Astrocyte (in vitro differentiated cells and primary cell): ENCODE measurements at regions not wholly inside any gene's neighbourhood (a gene's known extent, or its start where the extent isn't known, plus 50 kb on each side); places are given as distances from the start of the nearest gene placed in this dataset.

Experiments used
- DNase-seq: peaks from one replicate; pipeline ENCODE4 v3.0.0-alpha.2; 2010; ENCODE audit warnings: low read depth
- FAIRE-seq: peaks from 2 replicates; lab custom pipeline; 2011; peaks lifted over from hg19 to GRCh38; lab: Jason Lieb, UNC
- H2AFZ ChIP-seq: 2 replicates; pipeline ENCODE4 v1.6.0; 2012; ENCODE audit warnings: low read depth, low read length, inconsistent platforms
- H3K27ac ChIP-seq: 2 replicates; pipeline ENCODE4 v1.5.1; 2011; ENCODE audit warnings: low read depth, low read length, inconsistent platforms
- H3K27me3 ChIP-seq: 2 replicates; pipeline ENCODE4 v1.6.0; 2011; ENCODE audit warnings: low read length, inconsistent platforms; ENCODE audit not compliant: insufficient read depth
- H3K36me3 ChIP-seq: 2 replicates; pipeline ENCODE4 v1.5.1; 2011; ENCODE audit warnings: low read length, inconsistent platforms; ENCODE audit not compliant: insufficient read depth
- H3K4me1 ChIP-seq: 2 replicates; pipeline ENCODE4 v1.5.1; 2011; ENCODE audit warnings: low read length, inconsistent platforms; ENCODE audit not compliant: insufficient read depth
- H3K4me2 ChIP-seq: 2 replicates; pipeline ENCODE4 v1.6.0; 2012; ENCODE audit warnings: low read length, inconsistent platforms
- H3K4me3 ChIP-seq: 2 replicates; pipeline ENCODE4 v1.5.1; 2011; ENCODE audit warnings: low read depth, mild to moderate bottlenecking, low read length, inconsistent platforms; ENCODE audit not compliant: insufficient read depth
- H3K79me2 ChIP-seq: 2 replicates; pipeline ENCODE4 v1.6.0; 2012; ENCODE audit warnings: mild to moderate bottlenecking, low read length, inconsistent platforms; ENCODE audit not compliant: insufficient read depth
- H3K9ac ChIP-seq: 2 replicates; pipeline ENCODE4 v1.6.0; 2012; ENCODE audit warnings: mild to moderate bottlenecking, low read length, inconsistent platforms
- H3K9me3 ChIP-seq: 2 replicates; pipeline ENCODE4 v1.5.1; 2012; ENCODE audit warnings: low read depth, mild to moderate bottlenecking, low read length, inconsistent platforms; ENCODE audit not compliant: insufficient read depth
- H4K20me1 ChIP-seq: 2 replicates; pipeline ENCODE4 v1.6.0; 2012; ENCODE audit warnings: low read length, inconsistent platforms; ENCODE audit not compliant: insufficient read depth
- H3K27ac Mint-ChIP-seq: one replicate; pipeline ENCODE4 v1.8.0; 2021; ENCODE audit warnings: mild to moderate bottlenecking, mixed read lengths; ENCODE audit not compliant: unreplicated experiment
- H3K27me3 Mint-ChIP-seq: one replicate; pipeline ENCODE4 v1.8.0; 2021; ENCODE audit warnings: low read depth, mixed read lengths; ENCODE audit not compliant: unreplicated experiment
- H3K36me3 Mint-ChIP-seq: one replicate; pipeline ENCODE4 v1.8.0; 2021; ENCODE audit warnings: low read depth, mixed read lengths; ENCODE audit not compliant: unreplicated experiment
- H3K4me1 Mint-ChIP-seq: one replicate; pipeline ENCODE4 v1.8.0; 2021; ENCODE audit warnings: low read depth, mixed read lengths; ENCODE audit not compliant: unreplicated experiment
- H3K4me3 Mint-ChIP-seq: one replicate; pipeline ENCODE4 v1.8.0; 2021; ENCODE audit warnings: mild to moderate bottlenecking, moderate library complexity, mixed read lengths; ENCODE audit not compliant: unreplicated experiment
- H3K9me3 Mint-ChIP-seq: one replicate; pipeline ENCODE4 v1.8.0; 2021; ENCODE audit warnings: mild to moderate bottlenecking, mixed read lengths; ENCODE audit not compliant: unreplicated experiment
- CTCF ChIP-seq: IDR thresholded peaks from 2 replicates; pipeline ENCODE4 v1.5.1; 2011; ENCODE audit warnings: low read depth, mild to moderate bottlenecking, inconsistent platforms, low read length, moderate library complexity; ENCODE audit not compliant: insufficient read depth
- EZH2 ChIP-seq: IDR thresholded peaks from 2 replicates; pipeline ENCODE4 v1.6.1; 2012; ENCODE audit warnings: mild to moderate bottlenecking, low read length, inconsistent platforms; ENCODE audit not compliant: insufficient read depth

DNA sequence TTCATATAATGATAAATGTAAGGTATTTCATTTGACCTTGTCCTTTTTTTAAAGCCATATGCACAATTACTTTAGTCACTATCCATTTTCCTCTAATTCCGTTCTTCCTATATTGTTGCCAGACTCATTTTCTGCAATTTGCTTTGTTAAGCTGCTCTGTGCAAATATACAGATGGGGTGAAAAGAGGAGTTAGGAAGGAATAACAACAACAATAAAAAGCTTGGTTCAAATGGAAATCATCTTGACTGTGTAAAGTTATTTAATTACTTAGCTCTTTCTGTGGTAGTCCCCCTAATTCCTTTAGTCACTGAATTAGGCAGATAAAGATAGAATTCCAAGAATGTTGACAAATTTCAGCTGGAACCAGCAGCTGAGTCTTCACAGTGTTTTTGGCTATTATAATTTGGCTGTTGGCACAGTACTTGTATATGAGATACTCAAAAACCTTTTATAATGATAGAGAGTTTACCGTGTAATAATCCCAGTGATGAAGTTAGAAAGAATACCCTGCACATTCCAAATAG is 838.0 kb downstream of the RPS29 start:
- Mint-ChIP-seq H3K36me3 (no peaks in the 10 kb centered on the region), H3K4me3 (no peak overlapping the region), H3K9me3 (no peaks in the 10 kb centered on the region), H3K27me3 (no peaks in the 10 kb centered on the region), H3K4me1 (peaks cover 4% of the 10 kb centered on the region), H3K27ac (no peak overlapping the region)
- H3K27me3 ChIP-seq, result no peaks in the 10 kb centered on the region
- no peaks in the 10 kb centered on the region for H3K79me2 ChIP-seq
- no peak overlapping the region for H3K27ac ChIP-seq
- no peak overlapping the region for H3K9ac ChIP-seq
- H3K9me3 ChIP-seq, result no peaks in the 10 kb centered on the region
- H4K20me1 ChIP-seq, result no peaks in the 10 kb centered on the region
- no peak overlapping the region for H2AFZ ChIP-seq
- TF ChIP-seq CTCF (no peak), EZH2 (no peak)
- no peak overlapping the region for H3K4me3 ChIP-seq
- no peaks in the 10 kb centered on the region for H3K4me1 ChIP-seq
- no peaks in the 10 kb centered on the region for H3K36me3 ChIP-seq
- FAIRE-seq (no peak), DNase-seq (no peak)
- H3K4me2 ChIP-seq, result no peak overlapping the region

DNA sequence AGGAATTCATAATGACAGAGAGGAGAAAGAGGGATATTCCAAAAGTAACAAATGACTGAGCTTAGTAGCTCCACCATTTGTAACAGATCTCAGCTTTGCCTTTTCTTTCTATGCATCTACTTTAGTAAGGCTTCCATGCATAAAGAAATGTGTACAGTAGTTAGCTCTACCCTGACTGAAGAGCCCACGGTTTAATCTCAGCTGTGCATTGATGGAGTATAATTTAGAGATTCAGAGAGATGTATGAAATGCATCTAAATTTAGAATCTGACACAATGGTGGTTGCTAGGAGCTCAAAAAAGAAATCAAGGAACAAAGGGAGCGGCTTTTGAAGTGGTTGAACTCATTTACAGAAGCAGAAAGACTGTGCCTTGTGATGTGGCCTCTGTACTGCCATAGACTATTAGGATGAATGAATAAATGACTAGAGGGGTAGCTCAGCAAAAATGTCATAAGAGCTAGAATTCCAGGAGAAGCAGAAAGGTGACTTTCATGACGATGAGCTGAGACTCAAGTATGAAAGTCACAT is 838.6 kb downstream of the RPS29 start:
- H3K4me1 ChIP-seq, result no peaks in the 10 kb centered on the region
- no peak overlapping the region for H3K4me3 Mint-ChIP-seq
- no peak overlapping the region for H2AFZ ChIP-seq
- no peak overlapping the region for H3K4me2 ChIP-seq
- no peak overlapping the region for H3K4me3 ChIP-seq
- TF ChIP-seq CTCF (no peak), EZH2 (no peak)
- no peak for DNase-seq
- no peaks in the 10 kb centered on the region for H3K79me2 ChIP-seq
- H3K27me3 Mint-ChIP-seq, result no peaks in the 10 kb centered on the region
- no peaks in the 10 kb centered on the region for H3K27me3 ChIP-seq
- H3K27ac ChIP-seq, result no peak overlapping the region
- H3K9me3 ChIP-seq, result no peaks in the 10 kb centered on the region
- no peaks in the 10 kb centered on the region for H3K9me3 Mint-ChIP-seq
- H3K36me3 Mint-ChIP-seq, result no peaks in the 10 kb centered on the region
- H3K4me1 Mint-ChIP-seq, result peaks cover 4% of the 10 kb centered on the region
- no peak overlapping the region for H3K27ac Mint-ChIP-seq
- no peaks in the 10 kb centered on the region for H3K36me3 ChIP-seq
- H3K9ac ChIP-seq, result no peak overlapping the region
- FAIRE-seq, result no peak
- no peaks in the 10 kb centered on the region for H4K20me1 ChIP-seq

DNA sequence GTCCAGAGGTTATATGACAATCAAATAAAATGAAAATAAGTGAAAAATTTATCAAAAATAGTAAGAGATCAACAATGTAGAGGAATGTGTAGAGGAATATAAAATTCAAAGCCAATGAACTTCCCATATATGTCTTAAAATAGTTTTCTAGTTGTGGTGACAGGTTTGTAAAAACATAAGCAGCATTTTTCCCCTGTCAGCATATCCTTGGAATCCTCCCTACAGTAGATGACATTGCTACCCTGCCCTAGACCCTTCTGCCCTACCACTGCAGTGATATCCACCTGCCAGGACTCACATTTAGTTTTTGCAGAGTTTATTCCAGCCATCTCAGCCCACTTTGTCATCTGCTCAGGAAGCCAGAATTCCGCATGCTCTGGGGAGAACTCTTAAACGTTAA is 842.0 kb downstream of the RPS29 start:
- Histone ChIP-seq H3K79me2 (no peaks in the 10 kb centered on the region), H3K4me3 (no peak overlapping the region), H3K9me3 (no peaks in the 10 kb centered on the region), H4K20me1 (no peaks in the 10 kb centered on the region), H3K4me1 (no peaks in the 10 kb centered on the region), H3K27me3 (no peaks in the 10 kb centered on the region), H3K9ac (no peak overlapping the region), H3K4me2 (no peak overlapping the region), H2AFZ (no peak overlapping the region), H3K36me3 (no peaks in the 10 kb centered on the region), H3K27ac (no peak overlapping the region)
- DNase-seq, result no peak
- H3K36me3 Mint-ChIP-seq, result no peaks in the 10 kb centered on the region
- FAIRE-seq, result no peak
- H3K9me3 Mint-ChIP-seq, result no peaks in the 10 kb centered on the region
- H3K4me1 Mint-ChIP-seq, result peaks cover 4% of the 10 kb centered on the region
- no peaks in the 10 kb centered on the region for H3K27me3 Mint-ChIP-seq
- no peak overlapping the region for H3K4me3 Mint-ChIP-seq
- TF ChIP-seq EZH2, result no peak
- no peak for TF ChIP-seq CTCF
- no peak overlapping the region for H3K27ac Mint-ChIP-seq
